Chondrocyte (in vitro differentiated cells): ENCODE measurements at regions not wholly inside any gene's neighbourhood (a gene's known extent, or its start where the extent isn't known, plus 50 kb on each side); places are given as distances from the start of the nearest gene placed in this dataset.

Experiments
- DNase-seq: peaks from one replicate; pipeline ENCODE4 v3.0.0; 2021; ENCODE audit warnings: mixed read lengths, low spot score
- H3K27ac Mint-ChIP-seq: one replicate; pipeline ENCODE4 v1.8.0; 2021; ENCODE audit warnings: mild to moderate bottlenecking, moderate library complexity, mixed read lengths; ENCODE audit not compliant: unreplicated experiment
- H3K27me3 Mint-ChIP-seq: 2 replicates; pipeline ENCODE4 v1.8.0; 2021; ENCODE audit warnings: low read depth, mixed read lengths
- H3K36me3 Mint-ChIP-seq: 2 replicates; pipeline ENCODE4 v1.8.0; 2021; ENCODE audit warnings: low read depth, mixed read lengths
- H3K4me1 Mint-ChIP-seq: 2 replicates; pipeline ENCODE4 v1.8.0; 2021; ENCODE audit warnings: low read depth, mild to moderate bottlenecking, mixed read lengths
- H3K4me3 Mint-ChIP-seq: one replicate; pipeline ENCODE4 v1.8.0; 2021; ENCODE audit warnings: mild to moderate bottlenecking, moderate library complexity, mixed read lengths; ENCODE audit not compliant: unreplicated experiment
- H3K9me3 Mint-ChIP-seq: 2 replicates; pipeline ENCODE4 v1.8.0; 2021; ENCODE audit warnings: low read depth, mixed read lengths
- TF ChIP-seq, protein P1 (sequence below): fragments of 200-600 bp; sonication (generic); IDR thresholded peaks from 2 replicates; pipeline ENCODE4 v1.5.0; 2021; ENCODE audit warnings: antibody characterized with exemption, mild to moderate bottlenecking, moderate library complexity

DNA sequence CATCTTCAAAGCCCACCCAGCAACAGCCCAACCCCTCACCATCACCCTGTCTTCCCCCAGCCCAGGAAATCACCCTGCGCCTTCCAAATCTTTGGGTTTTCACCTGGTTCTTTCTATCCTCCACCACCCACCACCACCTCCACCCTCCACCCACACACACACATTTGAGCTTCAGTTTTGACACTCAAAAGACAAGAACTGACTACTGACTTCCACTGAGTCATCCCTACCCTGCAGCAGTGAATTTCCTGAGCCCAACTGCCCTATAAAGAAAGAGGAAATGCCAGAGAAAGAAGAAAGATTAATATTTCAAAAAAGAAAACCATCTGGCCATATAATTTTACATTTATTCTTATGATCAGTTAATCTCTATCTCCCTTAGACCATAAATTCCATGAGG lies 137.5 kb downstream of the CHST1 start:
- TF ChIP-seq, protein P1, sequence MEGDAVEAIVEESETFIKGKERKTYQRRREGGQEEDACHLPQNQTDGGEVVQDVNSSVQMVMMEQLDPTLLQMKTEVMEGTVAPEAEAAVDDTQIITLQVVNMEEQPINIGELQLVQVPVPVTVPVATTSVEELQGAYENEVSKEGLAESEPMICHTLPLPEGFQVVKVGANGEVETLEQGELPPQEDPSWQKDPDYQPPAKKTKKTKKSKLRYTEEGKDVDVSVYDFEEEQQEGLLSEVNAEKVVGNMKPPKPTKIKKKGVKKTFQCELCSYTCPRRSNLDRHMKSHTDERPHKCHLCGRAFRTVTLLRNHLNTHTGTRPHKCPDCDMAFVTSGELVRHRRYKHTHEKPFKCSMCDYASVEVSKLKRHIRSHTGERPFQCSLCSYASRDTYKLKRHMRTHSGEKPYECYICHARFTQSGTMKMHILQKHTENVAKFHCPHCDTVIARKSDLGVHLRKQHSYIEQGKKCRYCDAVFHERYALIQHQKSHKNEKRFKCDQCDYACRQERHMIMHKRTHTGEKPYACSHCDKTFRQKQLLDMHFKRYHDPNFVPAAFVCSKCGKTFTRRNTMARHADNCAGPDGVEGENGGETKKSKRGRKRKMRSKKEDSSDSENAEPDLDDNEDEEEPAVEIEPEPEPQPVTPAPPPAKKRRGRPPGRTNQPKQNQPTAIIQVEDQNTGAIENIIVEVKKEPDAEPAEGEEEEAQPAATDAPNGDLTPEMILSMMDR = no peak
- no peak for DNase-seq

DNA sequence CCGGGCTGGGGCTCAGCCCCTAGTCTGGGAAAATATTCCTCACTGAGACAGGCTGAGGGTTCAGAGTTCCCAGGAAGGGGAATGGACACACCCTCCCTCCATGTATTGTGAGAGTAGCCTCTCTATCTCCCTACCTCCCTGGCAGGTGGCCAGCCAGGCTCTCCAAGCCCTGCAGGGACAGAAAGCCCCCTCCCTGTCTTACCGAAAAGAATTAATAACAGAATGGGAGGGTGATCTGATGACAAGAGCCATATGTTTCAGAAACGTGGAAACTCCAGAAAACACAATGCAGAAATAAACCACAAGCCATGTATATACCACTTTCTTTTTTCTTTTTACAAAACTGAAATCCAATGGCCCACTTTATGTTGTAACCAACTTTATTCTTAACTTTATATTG lies 140.0 kb downstream of the CHST1 start:
- Mint-ChIP-seq H3K27ac (no peak overlapping the region), H3K9me3 (peaks cover 4% of the 10 kb centered on the region), H3K27me3 (peaks cover 17% of the 10 kb centered on the region), H3K4me1 (peaks cover 5% of the 10 kb centered on the region), H3K4me3 (no peak overlapping the region), H3K36me3 (no peaks in the 10 kb centered on the region)
- no peak for DNase-seq
- TF ChIP-seq, protein P1 = no peak

More for the DNA sequence above, 137.5 kb downstream of the CHST1 start:
- H3K9me3 Mint-ChIP-seq = no peaks in the 10 kb centered on the region
- peaks cover 5% of the 10 kb centered on the region for H3K4me1 Mint-ChIP-seq
- H3K4me3 Mint-ChIP-seq = no peak overlapping the region
- peaks cover 16% of the 10 kb centered on the region for H3K27me3 Mint-ChIP-seq
- H3K27ac Mint-ChIP-seq = no peak overlapping the region
- no peaks in the 10 kb centered on the region for H3K36me3 Mint-ChIP-seq

DNA sequence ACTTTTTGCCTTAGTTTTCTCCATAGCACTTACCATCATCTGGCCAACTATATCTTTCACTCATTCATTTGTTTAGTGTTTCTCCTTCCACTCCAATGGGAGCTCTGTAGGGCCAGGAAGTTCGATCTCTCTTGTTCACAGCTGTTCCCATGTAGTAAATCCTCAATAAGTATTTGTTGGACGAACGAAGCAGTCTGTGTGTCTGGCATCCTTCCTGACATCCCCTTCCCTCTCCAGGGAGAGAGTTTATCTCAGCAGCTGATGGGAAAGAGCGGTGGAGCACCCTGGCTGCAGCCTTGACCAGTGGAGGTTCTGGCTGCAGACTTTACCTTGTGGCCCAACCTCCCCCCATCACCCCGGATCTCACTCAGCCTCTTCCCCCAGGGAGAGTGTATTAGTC lies 141.7 kb downstream of the CHST1 start:
- H3K4me3 Mint-ChIP-seq = no peak overlapping the region
- TF ChIP-seq, protein P1 = no peak
- H3K4me1 Mint-ChIP-seq = peaks cover 5% of the 10 kb centered on the region
- H3K9me3 Mint-ChIP-seq = peaks cover 4% of the 10 kb centered on the region
- no peak overlapping the region for H3K27ac Mint-ChIP-seq
- H3K36me3 Mint-ChIP-seq = no peaks in the 10 kb centered on the region
- no peak for DNase-seq
- H3K27me3 Mint-ChIP-seq = peaks cover 17% of the 10 kb centered on the region

DNA sequence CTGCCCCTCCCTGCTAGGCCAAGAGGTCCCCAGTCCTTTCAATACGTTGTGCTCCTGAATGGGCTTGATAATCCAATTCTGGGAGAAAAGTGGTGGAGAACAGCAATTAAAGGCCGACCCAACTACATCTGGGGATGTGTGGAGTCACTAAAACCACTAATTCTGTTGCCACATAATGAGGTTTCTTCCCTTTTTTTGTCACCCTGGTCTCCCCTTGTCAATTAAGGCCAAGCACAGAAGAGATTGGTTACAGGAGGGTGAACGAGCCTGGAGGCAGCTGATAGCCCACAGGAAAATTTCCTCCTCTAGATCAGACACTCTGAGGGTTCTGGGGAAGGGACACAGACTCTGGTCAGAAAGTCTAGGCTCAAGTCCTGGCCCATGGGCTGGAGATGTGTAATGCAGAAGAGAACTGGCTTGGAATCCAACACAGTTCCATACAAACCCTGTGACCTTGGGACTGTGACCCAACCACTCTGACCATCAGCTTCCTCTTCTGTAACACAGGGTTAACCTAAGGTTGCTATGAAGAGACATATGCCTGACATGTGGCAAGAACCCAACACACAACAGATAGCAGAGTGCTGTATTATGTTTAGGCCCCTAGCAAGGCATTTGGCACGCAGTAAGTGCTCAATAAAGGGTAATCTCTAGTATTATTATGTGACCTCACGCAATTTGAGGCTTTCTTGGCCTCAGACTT lies 146.4 kb downstream of the CHST1 start:
- TF ChIP-seq, protein P1 = no peak
- H3K9me3 Mint-ChIP-seq = peaks cover 4% of the 10 kb centered on the region
- no peak overlapping the region for H3K27ac Mint-ChIP-seq
- DNase-seq = no peak
- peaks cover 20% of the 10 kb centered on the region for H3K27me3 Mint-ChIP-seq
- H3K4me3 Mint-ChIP-seq = no peak overlapping the region
- H3K4me1 Mint-ChIP-seq = no peaks in the 10 kb centered on the region
- no peaks in the 10 kb centered on the region for H3K36me3 Mint-ChIP-seq

DNA sequence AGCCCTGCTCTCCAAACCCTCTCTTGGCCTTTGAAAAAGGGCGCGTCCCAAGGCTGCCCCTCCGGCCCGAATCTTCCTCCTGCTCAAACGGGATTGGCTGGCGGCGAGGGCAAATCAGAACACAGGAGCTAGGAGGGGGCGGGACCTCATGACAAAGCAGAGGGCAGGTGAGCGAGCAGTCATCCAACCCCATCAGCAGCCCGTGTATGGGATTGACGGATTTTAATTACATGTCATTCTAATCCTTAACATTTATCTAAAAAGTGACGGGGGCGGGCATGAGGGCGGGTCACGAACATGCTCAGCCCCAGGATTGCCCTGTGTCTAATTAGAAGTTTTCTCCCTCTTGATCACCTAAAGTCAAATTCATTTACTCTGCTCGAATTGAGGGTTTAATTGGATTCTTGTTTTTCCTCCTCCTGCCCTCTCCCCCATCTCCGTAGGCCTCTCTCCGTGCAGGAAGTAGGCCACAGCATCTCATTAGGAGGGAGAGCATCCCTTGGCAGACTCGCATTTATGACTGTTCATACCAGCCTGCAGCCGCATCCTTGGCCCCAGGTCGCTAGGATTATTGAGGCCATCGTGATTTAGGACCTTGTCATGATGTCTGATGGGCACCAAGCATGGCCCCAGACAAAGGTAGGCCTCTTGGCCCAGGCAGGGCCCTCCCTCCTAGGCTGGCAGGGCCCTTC lies 147.1 kb downstream of the CHST1 start:
- peaks cover 4% of the 10 kb centered on the region for H3K9me3 Mint-ChIP-seq
- TF ChIP-seq, protein P1 = no peak
- H3K4me3 Mint-ChIP-seq = no peak overlapping the region
- no peak for DNase-seq
- no peaks in the 10 kb centered on the region for H3K36me3 Mint-ChIP-seq
- no peak overlapping the region for H3K27ac Mint-ChIP-seq
- H3K27me3 Mint-ChIP-seq = peaks cover 22% of the 10 kb centered on the region
- H3K4me1 Mint-ChIP-seq = no peaks in the 10 kb centered on the region
